CD14-positive monocyte (primary cell): ENCODE measurements at regions not wholly inside any gene's neighbourhood (a gene's known extent, or its start where the extent isn't known, plus 50 kb on each side); places are given as distances from the start of the nearest gene placed in this dataset.

Source experiments
- DNase-seq, 3 donors: peaks; one replicate each; pipeline ENCODE4 v3.0.0-alpha.2; 2011 to 2022
- H2AFZ ChIP-seq: 2 replicates; pipeline ENCODE4 v1.6.0; 2012; ENCODE audit warnings: mild to moderate bottlenecking, low read depth, low read length, inconsistent platforms; ENCODE audit not compliant: insufficient read depth, poor library complexity, severe bottlenecking
- H3K27ac ChIP-seq, 2 donors: 1 replicate in 1 of 2; 2 replicates in 1 of 2; pipeline ENCODE4 v1.5.1; 2012 to 2013; ENCODE audit warnings: low read length in 2 of 2, control low read depth in 1 of 2, inconsistent platforms in 1 of 2, low read depth in 1 of 2, mild to moderate bottlenecking in 1 of 2
- H3K27me3 ChIP-seq, 2 donors: one replicate each; pipeline versions ENCODE4 v1.6.0 to v1.6.1; 2011 to 2013; ENCODE audit warnings: low read length in 2 of 2; ENCODE audit not compliant: control insufficient read depth in 2 of 2, insufficient read depth in 2 of 2
- H3K36me3 ChIP-seq, 2 donors: replicated peaks in 1 of 2; 1 replicate in 1 of 2; 2 replicates in 1 of 2; pipeline versions ENCODE4 v1.5.1 to v1.6.1; 2012 to 2013; ENCODE audit warnings: low read length in 2 of 2, control low read depth in 1 of 2, inconsistent platforms in 1 of 2, mild to moderate bottlenecking in 1 of 2; ENCODE audit not compliant: insufficient read depth in 2 of 2, control insufficient read depth in 1 of 2
- H3K4me1 ChIP-seq, 2 donors: 1 replicate in 1 of 2; 2 replicates in 1 of 2; pipeline versions ENCODE4 v1.5.1 to v1.6.1; 2012 to 2013; ENCODE audit warnings: low read length in 2 of 2, control low read depth in 1 of 2, inconsistent platforms in 1 of 2, mild to moderate bottlenecking in 1 of 2, moderate library complexity in 1 of 2; ENCODE audit not compliant: insufficient read depth in 2 of 2, control insufficient read depth in 1 of 2
- H3K4me2 ChIP-seq: replicated peaks from 2 replicates; pipeline ENCODE3; 2012; ENCODE audit warnings: low read length, moderate library complexity, mild to moderate bottlenecking; ENCODE audit not compliant: poor library complexity, severe bottlenecking; ENCODE audit errors: extremely low read depth
- H3K4me3 ChIP-seq, 3 experiments: fragments of 200-600 bp in 1 of 3; sonication (generic) in 1 of 3; replicated peaks in 1 of 3; 1 replicate in 2 of 3; 2 replicates in 1 of 3; pipeline ENCODE4 v1.5.1; 2011 to 2013; ENCODE audit warnings: low read length in 3 of 3, mild to moderate bottlenecking in 3 of 3, control low read depth in 2 of 3, low read depth in 2 of 3, inconsistent platforms in 1 of 3, moderate library complexity in 1 of 3
- H3K79me2 ChIP-seq: 2 replicates; pipeline ENCODE4 v1.6.0; 2012; ENCODE audit warnings: mild to moderate bottlenecking, control low read depth, inconsistent platforms, low read length, moderate library complexity; ENCODE audit not compliant: insufficient read depth
- H3K9ac ChIP-seq: 2 replicates; pipeline ENCODE4 v1.6.0; 2017; ENCODE audit warnings: low read length, mild to moderate bottlenecking; ENCODE audit not compliant: insufficient read depth, poor library complexity, severe bottlenecking
- H3K9me3 ChIP-seq, 2 donors: replicated peaks in 1 of 2; 1 replicate in 1 of 2; 2 replicates in 1 of 2; pipeline versions ENCODE4 v1.5.1 to v1.6.1; 2012 to 2013; ENCODE audit warnings: low read length in 2 of 2, control low read depth in 1 of 2; ENCODE audit not compliant: control insufficient read depth in 1 of 2, insufficient read depth in 1 of 2
- H4K20me1 ChIP-seq: 2 replicates; pipeline ENCODE4 v1.6.0; 2012; ENCODE audit warnings: mild to moderate bottlenecking, low read length, control low read depth, moderate library complexity; ENCODE audit not compliant: insufficient read depth
- H3K27ac Mint-ChIP-seq, 7 donors: one replicate each; pipeline ENCODE4 v1.8.0; 2020; ENCODE audit warnings: mild to moderate bottlenecking in 7 of 7, mixed read lengths in 7 of 7, moderate library complexity in 6 of 7, inconsistent platforms in 2 of 7
- H3K27me3 Mint-ChIP-seq, 3 donors: one replicate each; pipeline ENCODE4 v1.8.0; 2021 to 2022; ENCODE audit warnings: low read depth in 3 of 3, mild to moderate bottlenecking in 3 of 3, mixed read lengths in 3 of 3, moderate library complexity in 3 of 3, inconsistent platforms in 1 of 3
- H3K36me3 Mint-ChIP-seq, 2 donors: one replicate each; pipeline ENCODE4 v1.8.0; 2020; ENCODE audit warnings: mixed read lengths in 2 of 2, inconsistent platforms in 1 of 2, mild to moderate bottlenecking in 1 of 2
- H3K4me1 Mint-ChIP-seq: one replicate; pipeline ENCODE4 v1.8.0; 2020; ENCODE audit warnings: mild to moderate bottlenecking, mixed read lengths
- H3K4me3 Mint-ChIP-seq, 2 donors: one replicate each; pipeline ENCODE4 v1.8.0; 2020; ENCODE audit warnings: mild to moderate bottlenecking in 2 of 2, mixed read lengths in 2 of 2, moderate library complexity in 1 of 2
- H3K9me3 Mint-ChIP-seq, 7 donors: one replicate each; pipeline ENCODE4 v1.8.0; 2020 to 2022; ENCODE audit warnings: mixed read lengths in 7 of 7, mild to moderate bottlenecking in 6 of 7, moderate library complexity in 6 of 7, inconsistent platforms in 2 of 7
- CTCF ChIP-seq: fragments of 200-600 bp; IDR thresholded peaks from one replicate; pipeline ENCODE4 v1.8.0; 2022; ENCODE audit warnings: antibody characterized with exemption, mild to moderate bottlenecking
- WGBS: methylation state at CpG from one replicate; pipeline ENCODE4 v1.1.5; 2013; ENCODE audit warnings: missing lambda C conversion rate; ENCODE audit not compliant: insufficient coverage; 5-methylcytosine and 5-hydroxymethylcytosine counted together
- intact Hi-C, 2 donors: fragments of 100-400 bp; cut with micrococcal nuclease; formaldehyde crosslinking; loops; one replicate each; pipeline versions ENCODE4 v1.15.0 to v1.15.1; 2023

GRCh38 chr21:39094847-39095579 is 88.2 kb downstream of the PSMG1 start:
- peaks cover 77 to 81% of the 10 kb centered on the region in 2 donors for H3K4me1 ChIP-seq
- H3K79me2 ChIP-seq = no peaks in the 10 kb centered on the region
- Mint-ChIP-seq H3K27ac (peak overlapping the region; percentile 96 to 100 (median 99)), H3K36me3 (peaks cover 0 to 4% of the 10 kb centered on the region in 2 donors), H3K4me1 (peaks cover 81% of the 10 kb centered on the region), H3K9me3 (peaks cover 0 to 2% (median 0%) of the 10 kb centered on the region in 7 donors), H3K27me3 (peaks cover 0 to 2% (median 0%) of the 10 kb centered on the region in 3 donors), H3K4me3 (peak overlapping the region in 1 of 2 donors; percentile 76)
- TF ChIP-seq CTCF = no peak
- H4K20me1 ChIP-seq = no peaks in the 10 kb centered on the region
- H2AFZ ChIP-seq = no peak overlapping the region
- intact Hi-C loops = loop anchor here (2.0 to 10.0 kb wide), 5 partner anchors 16 to 288 kb away; partner anchors contain the start of gene ETS2 (in 1 of the 2)
- H3K4me3 ChIP-seq = peak overlapping the region in 1 of 3 experiments; percentile 29
- peak overlapping the region; percentile 61 to 86 for H3K27ac ChIP-seq
- peak overlapping the region; percentile 63 for H3K4me2 ChIP-seq
- DNase-seq = peak; percentile 46 to 74 (median 68)
- peak overlapping the region; percentile 35 for H3K9ac ChIP-seq
- H3K36me3 ChIP-seq = no peaks in the 10 kb centered on the region
- no peaks in the 10 kb centered on the region for H3K9me3 ChIP-seq
- WGBS = 55% methylated on average over 4 of the region's 11 CpGs
- no peaks in the 10 kb centered on the region for H3K27me3 ChIP-seq

GRCh38 chr21:39094087-39094780 is 89.0 kb downstream of the PSMG1 start:
- Mint-ChIP-seq H3K27me3 (peaks cover 0 to 2% (median 0%) of the 10 kb centered on the region in 3 donors), H3K27ac (peak overlapping the region; percentile 96 to 100 (median 99)), H3K4me1 (peaks cover 85% of the 10 kb centered on the region), H3K9me3 (peaks cover 0 to 2% (median 0%) of the 10 kb centered on the region in 7 donors), H3K4me3 (peak overlapping the region; percentile 54 to 80), H3K36me3 (peaks cover 0 to 4% of the 10 kb centered on the region in 2 donors)
- peaks cover 83 to 85% of the 10 kb centered on the region in 2 donors for H3K4me1 ChIP-seq
- peak overlapping the region; percentile 63 for H3K4me2 ChIP-seq
- no peaks in the 10 kb centered on the region for H3K9me3 ChIP-seq
- intact Hi-C loops = loop anchor here in 1 of 2 donors (2.0 to 10.0 kb wide), 3 partner anchors 15 to 259 kb away; no protein-coding TSS in a partner anchor
- H4K20me1 ChIP-seq = no peaks in the 10 kb centered on the region
- TF ChIP-seq CTCF = no peak
- peak overlapping the region; percentile 35 for H3K9ac ChIP-seq
- H3K79me2 ChIP-seq = no peaks in the 10 kb centered on the region
- 44% methylated on average over 1 of the region's 11 CpGs for WGBS
- peak overlapping the region in 1 of 3 experiments; percentile 45 for H3K4me3 ChIP-seq
- H3K36me3 ChIP-seq = no peaks in the 10 kb centered on the region
- DNase-seq = peak; percentile 87 to 97 (median 93)
- H3K27me3 ChIP-seq = no peaks in the 10 kb centered on the region
- H2AFZ ChIP-seq = no peak overlapping the region
- peak overlapping the region; percentile 61 to 86 for H3K27ac ChIP-seq
